HepG2 (cell line): ENCODE measurements at regions not wholly inside any gene's neighbourhood (a gene's known extent, or its start where the extent isn't known, plus 50 kb on each side); places are given as distances from the start of the nearest gene placed in this dataset.

Experiments used
- CHD4 ChIP-seq: fragments of 200-600 bp; sonication (generic); IDR thresholded peaks from 2 replicates; pipeline ENCODE4 v1.7.0; 2017; ENCODE audit warnings: mild to moderate bottlenecking, low read length, borderline replicate concordance
- FOXC1 ChIP-seq: sonication (generic); formaldehyde crosslinking; IDR thresholded peaks from 2 replicates; pipeline ENCODE4 v1.8.0; 2022; ENCODE audit warnings: mild to moderate bottlenecking, missing genetic modification reagents, borderline replicate concordance
- HNRNPLL ChIP-seq: fragments of 200-400 bp; formaldehyde crosslinking; IDR thresholded peaks from 2 replicates; pipeline ENCODE4 v1.6.1; 2017; ENCODE audit warnings: mild to moderate bottlenecking, low read depth, low read length; ENCODE audit not compliant: poor library complexity, severe bottlenecking
- MAZ ChIP-seq, 2 experiments: sonication (generic) in 1 of 2; formaldehyde crosslinking in 1 of 2; IDR thresholded peaks; 2 replicates each; pipeline versions ENCODE4 v1.5.0 to v1.6.1; 2012 to 2020; ENCODE audit warnings: low read depth in 2 of 2, mild to moderate bottlenecking in 2 of 2, borderline replicate concordance in 1 of 2, improper control_type of control experiment in 1 of 2, low read length in 1 of 2, missing genetic modification reagents in 1 of 2, moderate library complexity in 1 of 2
- MIXL1 ChIP-seq: IDR thresholded peaks from 2 replicates; pipeline ENCODE4 v1.6.1; 2016
- ZNF333 ChIP-seq: sonication (generic); formaldehyde crosslinking; IDR thresholded peaks from 2 replicates; pipeline ENCODE4 v1.4.0; 2020; ENCODE audit warnings: mild to moderate bottlenecking, missing genetic modification reagents, borderline replicate concordance
- TF ChIP-seq, protein P1 (sequence below), 2 experiments: fragments of 450-650 bp in 1 of 2; sonication (generic) in 1 of 2; formaldehyde crosslinking in 1 of 2; IDR thresholded peaks; 2 replicates each; pipeline versions ENCODE4 v1.6.1 to v1.8.0; 2016 to 2022; ENCODE audit warnings: antibody characterized with exemption in 1 of 2, mild to moderate bottlenecking in 1 of 2, missing genetic modification reagents in 1 of 2
- TF ChIP-seq, protein P2 (sequence below): sonication (generic); formaldehyde crosslinking; IDR thresholded peaks from 2 replicates; pipeline ENCODE4 v1.4.0; 2020; ENCODE audit warnings: mild to moderate bottlenecking, missing genetic modification reagents
- TF ChIP-seq, protein P3 (sequence below): sonication (generic); formaldehyde crosslinking; IDR thresholded peaks from 2 replicates; pipeline ENCODE4 v1.4.0; 2020; ENCODE audit warnings: missing genetic modification reagents, borderline replicate concordance
- TF ChIP-seq, protein P4 (sequence below), 2 experiments: sonication (generic) in 1 of 2; formaldehyde crosslinking in 1 of 2; IDR thresholded peaks; 2 replicates each; pipeline versions ENCODE4 v1.4.0 to v1.6.1; 2018 to 2020; ENCODE audit warnings: missing genetic modification reagents in 2 of 2, borderline replicate concordance in 1 of 2, low read depth in 1 of 2, mild to moderate bottlenecking in 1 of 2, missing biosample characterization in 1 of 2

DNA sequence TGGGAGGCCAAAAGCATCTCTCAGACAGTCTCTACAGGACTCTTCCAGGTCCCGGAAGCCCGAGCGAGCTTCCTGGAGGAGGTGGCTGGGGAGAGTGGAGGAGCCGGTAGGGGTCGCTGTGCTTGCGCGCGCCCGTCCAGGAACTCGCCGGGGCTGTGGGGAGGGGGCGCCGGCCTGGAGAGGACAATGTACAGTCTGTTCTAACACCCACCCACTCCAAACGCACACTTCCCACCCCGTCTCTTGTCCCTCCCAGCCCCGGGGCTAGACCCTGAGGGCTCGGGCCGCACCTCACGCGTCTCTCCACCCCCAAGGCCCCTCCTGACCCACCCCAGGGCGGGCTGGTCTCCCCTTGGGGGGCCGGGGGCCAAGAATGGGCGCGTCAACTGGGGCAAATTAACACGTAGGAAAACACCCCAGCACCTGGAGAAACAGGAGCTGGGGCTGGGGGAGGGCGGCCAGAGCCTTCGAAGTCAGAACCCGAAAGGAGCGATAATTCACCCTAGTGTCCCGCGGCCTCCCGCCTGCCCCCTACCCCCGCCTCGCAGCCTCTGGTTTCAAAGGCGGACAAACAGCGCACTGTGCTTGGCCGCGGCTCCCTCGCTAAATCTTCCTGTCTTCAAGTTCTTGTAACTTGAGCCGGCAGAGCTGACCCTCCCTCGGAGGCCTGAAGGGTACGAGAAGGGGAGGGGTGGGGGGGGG lies 103.2 kb upstream of the FOXP4 start (continued):
- TF ChIP-seq, protein P1, sequence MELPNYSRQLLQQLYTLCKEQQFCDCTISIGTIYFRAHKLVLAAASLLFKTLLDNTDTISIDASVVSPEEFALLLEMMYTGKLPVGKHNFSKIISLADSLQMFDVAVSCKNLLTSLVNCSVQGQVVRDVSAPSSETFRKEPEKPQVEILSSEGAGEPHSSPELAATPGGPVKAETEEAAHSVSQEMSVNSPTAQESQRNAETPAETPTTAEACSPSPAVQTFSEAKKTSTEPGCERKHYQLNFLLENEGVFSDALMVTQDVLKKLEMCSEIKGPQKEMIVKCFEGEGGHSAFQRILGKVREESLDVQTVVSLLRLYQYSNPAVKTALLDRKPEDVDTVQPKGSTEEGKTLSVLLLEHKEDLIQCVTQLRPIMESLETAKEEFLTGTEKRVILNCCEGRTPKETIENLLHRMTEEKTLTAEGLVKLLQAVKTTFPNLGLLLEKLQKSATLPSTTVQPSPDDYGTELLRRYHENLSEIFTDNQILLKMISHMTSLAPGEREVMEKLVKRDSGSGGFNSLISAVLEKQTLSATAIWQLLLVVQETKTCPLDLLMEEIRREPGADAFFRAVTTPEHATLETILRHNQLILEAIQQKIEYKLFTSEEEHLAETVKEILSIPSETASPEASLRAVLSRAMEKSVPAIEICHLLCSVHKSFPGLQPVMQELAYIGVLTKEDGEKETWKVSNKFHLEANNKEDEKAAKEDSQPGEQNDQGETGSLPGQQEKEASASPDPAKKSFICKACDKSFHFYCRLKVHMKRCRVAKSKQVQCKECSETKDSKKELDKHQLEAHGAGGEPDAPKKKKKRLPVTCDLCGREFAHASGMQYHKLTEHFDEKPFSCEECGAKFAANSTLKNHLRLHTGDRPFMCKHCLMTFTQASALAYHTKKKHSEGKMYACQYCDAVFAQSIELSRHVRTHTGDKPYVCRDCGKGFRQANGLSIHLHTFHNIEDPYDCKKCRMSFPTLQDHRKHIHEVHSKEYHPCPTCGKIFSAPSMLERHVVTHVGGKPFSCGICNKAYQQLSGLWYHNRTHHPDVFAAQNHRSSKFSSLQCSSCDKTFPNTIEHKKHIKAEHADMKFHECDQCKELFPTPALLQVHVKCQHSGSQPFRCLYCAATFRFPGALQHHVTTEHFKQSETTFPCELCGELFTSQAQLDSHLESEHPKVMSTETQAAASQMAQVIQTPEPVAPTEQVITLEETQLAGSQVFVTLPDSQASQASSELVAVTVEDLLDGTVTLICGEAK (IDR thresholded peaks at IDR 0.05), result no peak
- TF ChIP-seq, protein P1 (CRISPR knock-in tag; IDR thresholded peaks at IDR 0.05), result no peak
- 0 out of 2 replicates have a peak, but pooled peaks have one; percentile 35 for TF ChIP-seq CHD4
- TF ChIP-seq, protein P2, sequence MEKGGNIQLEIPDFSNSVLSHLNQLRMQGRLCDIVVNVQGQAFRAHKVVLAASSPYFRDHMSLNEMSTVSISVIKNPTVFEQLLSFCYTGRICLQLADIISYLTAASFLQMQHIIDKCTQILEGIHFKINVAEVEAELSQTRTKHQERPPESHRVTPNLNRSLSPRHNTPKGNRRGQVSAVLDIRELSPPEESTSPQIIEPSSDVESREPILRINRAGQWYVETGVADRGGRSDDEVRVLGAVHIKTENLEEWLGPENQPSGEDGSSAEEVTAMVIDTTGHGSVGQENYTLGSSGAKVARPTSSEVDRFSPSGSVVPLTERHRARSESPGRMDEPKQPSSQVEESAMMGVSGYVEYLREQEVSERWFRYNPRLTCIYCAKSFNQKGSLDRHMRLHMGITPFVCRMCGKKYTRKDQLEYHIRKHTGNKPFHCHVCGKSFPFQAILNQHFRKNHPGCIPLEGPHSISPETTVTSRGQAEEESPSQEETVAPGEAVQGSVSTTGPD (CRISPR knock-in tag), result no peak
- TF ChIP-seq ZNF333 (CRISPR knock-in tag), result no peak
- TF ChIP-seq FOXC1 (CRISPR knock-in tag), result peak; percentile 51; the same call in 1 of the 2 replicates
- no peak for TF ChIP-seq MIXL1 (CRISPR knock-in tag)
- TF ChIP-seq HNRNPLL, result peak; percentile 34
- TF ChIP-seq, protein P3, sequence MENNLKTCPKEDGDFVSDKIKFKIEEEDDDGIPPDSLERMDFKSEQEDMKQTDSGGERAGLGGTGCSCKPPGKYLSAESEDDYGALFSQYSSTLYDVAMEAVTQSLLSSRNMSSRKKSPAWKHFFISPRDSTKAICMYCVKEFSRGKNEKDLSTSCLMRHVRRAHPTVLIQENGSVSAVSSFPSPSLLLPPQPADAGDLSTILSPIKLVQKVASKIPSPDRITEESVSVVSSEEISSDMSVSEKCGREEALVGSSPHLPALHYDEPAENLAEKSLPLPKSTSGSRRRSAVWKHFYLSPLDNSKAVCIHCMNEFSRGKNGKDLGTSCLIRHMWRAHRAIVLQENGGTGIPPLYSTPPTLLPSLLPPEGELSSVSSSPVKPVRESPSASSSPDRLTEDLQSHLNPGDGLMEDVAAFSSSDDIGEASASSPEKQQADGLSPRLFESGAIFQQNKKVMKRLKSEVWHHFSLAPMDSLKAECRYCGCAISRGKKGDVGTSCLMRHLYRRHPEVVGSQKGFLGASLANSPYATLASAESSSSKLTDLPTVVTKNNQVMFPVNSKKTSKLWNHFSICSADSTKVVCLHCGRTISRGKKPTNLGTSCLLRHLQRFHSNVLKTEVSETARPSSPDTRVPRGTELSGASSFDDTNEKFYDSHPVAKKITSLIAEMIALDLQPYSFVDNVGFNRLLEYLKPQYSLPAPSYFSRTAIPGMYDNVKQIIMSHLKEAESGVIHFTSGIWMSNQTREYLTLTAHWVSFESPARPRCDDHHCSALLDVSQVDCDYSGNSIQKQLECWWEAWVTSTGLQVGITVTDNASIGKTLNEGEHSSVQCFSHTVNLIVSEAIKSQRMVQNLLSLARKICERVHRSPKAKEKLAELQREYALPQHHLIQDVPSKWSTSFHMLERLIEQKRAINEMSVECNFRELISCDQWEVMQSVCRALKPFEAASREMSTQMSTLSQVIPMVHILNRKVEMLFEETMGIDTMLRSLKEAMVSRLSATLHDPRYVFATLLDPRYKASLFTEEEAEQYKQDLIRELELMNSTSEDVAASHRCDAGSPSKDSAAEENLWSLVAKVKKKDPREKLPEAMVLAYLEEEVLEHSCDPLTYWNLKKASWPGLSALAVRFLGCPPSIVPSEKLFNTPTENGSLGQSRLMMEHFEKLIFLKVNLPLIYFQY (CRISPR knock-in tag), result no peak
- TF ChIP-seq, protein P4, sequence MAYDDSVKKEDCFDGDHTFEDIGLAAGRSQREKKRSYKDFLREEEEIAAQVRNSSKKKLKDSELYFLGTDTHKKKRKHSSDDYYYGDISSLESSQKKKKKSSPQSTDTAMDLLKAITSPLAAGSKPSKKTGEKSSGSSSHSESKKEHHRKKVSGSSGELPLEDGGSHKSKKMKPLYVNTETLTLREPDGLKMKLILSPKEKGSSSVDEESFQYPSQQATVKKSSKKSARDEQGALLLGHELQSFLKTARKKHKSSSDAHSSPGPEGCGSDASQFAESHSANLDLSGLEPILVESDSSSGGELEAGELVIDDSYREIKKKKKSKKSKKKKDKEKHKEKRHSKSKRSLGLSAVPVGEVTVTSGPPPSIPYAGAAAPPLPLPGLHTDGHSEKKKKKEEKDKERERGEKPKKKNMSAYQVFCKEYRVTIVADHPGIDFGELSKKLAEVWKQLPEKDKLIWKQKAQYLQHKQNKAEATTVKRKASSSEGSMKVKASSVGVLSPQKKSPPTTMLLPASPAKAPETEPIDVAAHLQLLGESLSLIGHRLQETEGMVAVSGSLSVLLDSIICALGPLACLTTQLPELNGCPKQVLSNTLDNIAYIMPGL (CRISPR knock-in tag; IDR thresholded peaks at IDR 0.05; ENCODE audit: borderline replicate concordance in 1 of 2, low read depth in 1 of 2), result 0 out of 4 replicates have a peak, but pooled peaks of 1 of the 2 experiments have one; percentile 37
- peak; percentile 53 for TF ChIP-seq MAZ (IDR thresholded peaks at IDR 0.05; ENCODE audit: borderline replicate concordance, low read depth, low read length)
- TF ChIP-seq MAZ (CRISPR knock-in tag; IDR thresholded peaks at IDR 0.05; ENCODE audit: low read depth), result no peak
